Neural cell (in vitro differentiated cells): ENCODE measurements at regions not wholly inside any gene's neighbourhood (a gene's known extent, or its start where the extent isn't known, plus 50 kb on each side); places are given as distances from the start of the nearest gene placed in this dataset.

Experiments
- H2AFZ ChIP-seq: fragments of 200-600, 300-800 bp; sonication (generic), shearing (Covaris generic); 2 replicates; pipeline ENCODE4 v1.6.0; 2014; ENCODE audit warnings: low read depth, mild to moderate bottlenecking, antibody characterized with exemption, low read length, moderate library complexity
- H3F3A ChIP-seq: fragments of 200-600 bp; shearing (Covaris generic); 2 replicates; pipeline ENCODE4 v1.6.1; 2016; ENCODE audit warnings: mild to moderate bottlenecking, moderate library complexity, mixed read lengths, antibody characterized with exemption, low read length; ENCODE audit not compliant: insufficient read depth, poor library complexity, severe bottlenecking
- H3K27ac ChIP-seq: fragments of 200-600, 300-800 bp; sonication (generic), shearing (Covaris generic); 2 replicates; pipeline ENCODE4 v1.5.1; 2014; ENCODE audit warnings: mild to moderate bottlenecking, low read length, moderate library complexity
- H3K27me3 ChIP-seq: fragments of 300-800, 200-600 bp; sonication (generic), shearing (Covaris generic); 2 replicates; pipeline ENCODE4 v1.6.0; 2014; ENCODE audit warnings: mild to moderate bottlenecking, low read depth, low read length, moderate library complexity; ENCODE audit not compliant: insufficient read depth
- H3K36me3 ChIP-seq: fragments of 300-800, 200-600 bp; sonication (generic), shearing (Covaris generic); 2 replicates; pipeline ENCODE4 v1.5.1; 2014; ENCODE audit warnings: mild to moderate bottlenecking, antibody characterized with exemption, low read length, moderate library complexity; ENCODE audit not compliant: insufficient read depth
- H3K4me2 ChIP-seq: fragments of 300-800, 200-600 bp; sonication (generic), shearing (Covaris generic); 2 replicates; pipeline ENCODE4 v1.6.0; 2014; ENCODE audit warnings: mild to moderate bottlenecking, low read length
- H3K4me3 ChIP-seq: fragments of 300-800, 200-600 bp; sonication (generic), shearing (Covaris generic); 2 replicates; pipeline ENCODE4 v1.5.1; 2014; ENCODE audit warnings: mild to moderate bottlenecking, low read length, moderate library complexity
- H3K79me2 ChIP-seq: fragments of 200-600 bp; shearing (Covaris generic); replicated peaks from 2 replicates; pipeline ENCODE4 v1.6.0; 2014; ENCODE audit warnings: mild to moderate bottlenecking, low read length, moderate library complexity; ENCODE audit not compliant: insufficient read depth
- H3K9ac ChIP-seq: fragments of 300-800, 200-600 bp; sonication (generic), shearing (Covaris generic); 2 replicates; pipeline ENCODE4 v1.6.1; 2016; ENCODE audit warnings: mild to moderate bottlenecking, low read length, mixed read lengths
- H3K9me2 ChIP-seq: fragments of 200-600 bp; shearing (Covaris generic); 2 replicates; pipeline ENCODE4 v1.6.1; 2016; ENCODE audit warnings: mild to moderate bottlenecking, low read length, mixed read lengths; ENCODE audit not compliant: insufficient read depth
- H3K9me3 ChIP-seq: fragments of 200-600, 300-800 bp; sonication (generic), shearing (Covaris generic); 2 replicates; pipeline ENCODE4 v1.6.1; 2016; ENCODE audit warnings: mild to moderate bottlenecking, mixed run types, low read length, moderate library complexity, mixed read lengths
- H4K20me1 ChIP-seq: fragments of 200-600 bp; shearing (Covaris generic); 2 replicates; pipeline ENCODE4 v1.6.1; 2016; ENCODE audit warnings: mild to moderate bottlenecking, mixed run types; ENCODE audit not compliant: insufficient read depth
- CTCF ChIP-seq: fragments of 450-650 bp; IDR thresholded peaks from 2 replicates; pipeline ENCODE4 v1.5.1; 2014; ENCODE audit warnings: antibody characterized with exemption, mild to moderate bottlenecking, moderate library complexity; ENCODE audit not compliant: poor library complexity, severe bottlenecking
- EP300 ChIP-seq: fragments of 450-650 bp; conservative IDR thresholded peaks from 2 replicates; pipeline ENCODE4 v1.6.1; 2014; ENCODE audit warnings: antibody characterized with exemption, mild to moderate bottlenecking, moderate library complexity; ENCODE audit not compliant: poor library complexity, severe bottlenecking
- EZH2 ChIP-seq: fragments of 200-600, 300-800 bp; shearing (Covaris generic), sonication (generic); IDR thresholded peaks from 2 replicates; pipeline ENCODE4 v1.6.1; 2014; ENCODE audit warnings: antibody characterized with exemption, low read length, borderline replicate concordance, mild to moderate bottlenecking; ENCODE audit not compliant: insufficient read depth, poor library complexity, severe bottlenecking
- MXI1 ChIP-seq: fragments of 450-650 bp; conservative IDR thresholded peaks from 2 replicates; pipeline ENCODE4 v1.6.1; 2014; ENCODE audit warnings: antibody characterized with exemption, mild to moderate bottlenecking; ENCODE audit not compliant: poor library complexity, severe bottlenecking
- POLR2AphosphoS5 ChIP-seq: IDR thresholded peaks from 2 replicates; pipeline ENCODE4 v1.6.1; 2012
- RAD21 ChIP-seq: fragments of 450-650 bp; conservative IDR thresholded peaks from 2 replicates; pipeline ENCODE4 v1.6.1; 2014; ENCODE audit warnings: antibody characterized with exemption, mild to moderate bottlenecking, moderate library complexity
- REST ChIP-seq: IDR thresholded peaks from 2 replicates; pipeline ENCODE4 v1.6.1; 2012; ENCODE audit warnings: borderline replicate concordance
- SMC3 ChIP-seq: fragments of 450-650 bp; conservative IDR thresholded peaks from 2 replicates; pipeline ENCODE4 v1.6.1; 2014; ENCODE audit warnings: antibody characterized with exemption, mild to moderate bottlenecking, moderate library complexity; ENCODE audit not compliant: poor library complexity
- TAF1 ChIP-seq: IDR thresholded peaks from 2 replicates; pipeline ENCODE4 v1.6.1; 2012; ENCODE audit warnings: low read depth

GRCh38 chr6:132972971-132973370 is 158.6 kb downstream of the RPS12 start:
- H3K27me3 ChIP-seq = no peaks in the 10 kb centered on the region
- H2AFZ ChIP-seq = no peak overlapping the region
- H3K27ac ChIP-seq = no peak overlapping the region
- no peaks in the 10 kb centered on the region for H3K9me2 ChIP-seq
- no peak overlapping the region for H3K9ac ChIP-seq
- no peak overlapping the region for H3K4me2 ChIP-seq
- TF ChIP-seq TAF1 (no peak), MXI1 (no peak), SMC3 (no peak), EZH2 (no peak)
- H4K20me1 ChIP-seq = no peaks in the 10 kb centered on the region
- H3K4me3 ChIP-seq = no peak overlapping the region
- no peaks in the 10 kb centered on the region for H3K79me2 ChIP-seq
- H3K36me3 ChIP-seq = no peaks in the 10 kb centered on the region
- H3K9me3 ChIP-seq = no peaks in the 10 kb centered on the region
- H3F3A ChIP-seq = no peaks in the 10 kb centered on the region

GRCh38 chr6:132973514-132973993 is 159.2 kb downstream of the RPS12 start:
- Histone ChIP-seq H3K27ac (no peak overlapping the region), H3K27me3 (no peaks in the 10 kb centered on the region), H3K9me3 (no peaks in the 10 kb centered on the region), H3K9me2 (no peaks in the 10 kb centered on the region), H3K4me2 (no peak overlapping the region), H3K79me2 (no peaks in the 10 kb centered on the region), H2AFZ (no peak overlapping the region), H4K20me1 (no peaks in the 10 kb centered on the region), H3K4me3 (no peak overlapping the region), H3F3A (no peaks in the 10 kb centered on the region), H3K9ac (no peak overlapping the region), H3K36me3 (no peaks in the 10 kb centered on the region)
- TF ChIP-seq CTCF (no peak), MXI1 (no peak), POLR2AphosphoS5 (no peak), EP300 (no peak), TAF1 (no peak), EZH2 (no peak), REST (no peak), RAD21 (no peak), SMC3 (no peak)

- Histone ChIP-seq H2AFZ (no peak overlapping the region), H3K9me3 (no peaks in the 10 kb centered on the region), H3K79me2 (no peaks in the 10 kb centered on the region), H3K4me2 (no peak overlapping the region), H3K4me3 (no peak overlapping the region), H4K20me1 (no peaks in the 10 kb centered on the region), H3K36me3 (no peaks in the 10 kb centered on the region), H3K9me2 (no peaks in the 10 kb centered on the region), H3K27ac (no peak overlapping the region), H3F3A (no peaks in the 10 kb centered on the region), H3K27me3 (no peaks in the 10 kb centered on the region), H3K9ac (no peak overlapping the region)
- TF ChIP-seq EP300 (no peak), POLR2AphosphoS5 (no peak), CTCF (no peak), REST (no peak)
Measured at GRCh38 chr6:132974122-132974521, 159.8 kb downstream of the RPS12 start.
